Smooth muscle cell (in vitro differentiated cells): ENCODE measurements at regions not wholly inside any gene's neighbourhood (a gene's known extent, or its start where the extent isn't known, plus 50 kb on each side); places are given as distances from the start of the nearest gene placed in this dataset.

Source experiments
- DNase-seq: peaks from one replicate; lab custom pipeline; 2025; ENCODE audit not compliant: unreplicated experiment; lab: John Stamatoyannopoulos, UW
- H2AFZ ChIP-seq: fragments of 200-600 bp; sonication (generic); 2 replicates; pipeline ENCODE4 v1.6.0; 2016; ENCODE audit warnings: antibody characterized with exemption, low read depth, mild to moderate bottlenecking
- H3F3A ChIP-seq: fragments of 200-600 bp; sonication (generic); 2 replicates; pipeline ENCODE4 v1.6.0; 2017; ENCODE audit warnings: antibody characterized with exemption, low read depth
- H3K27ac ChIP-seq: fragments of 200-600 bp; sonication (generic); 2 replicates; pipeline ENCODE4 v1.5.1; 2016; ENCODE audit warnings: low read depth, mild to moderate bottlenecking
- H3K27me3 ChIP-seq: fragments of 200-600 bp; sonication (generic); 2 replicates; pipeline ENCODE4 v1.6.1; 2016; ENCODE audit warnings: low read depth, mild to moderate bottlenecking
- H3K36me3 ChIP-seq: fragments of 200-600 bp; sonication (generic); 2 replicates; pipeline ENCODE4 v1.5.1; 2016; ENCODE audit warnings: low read depth
- H3K4me1 ChIP-seq: fragments of 200-600 bp; sonication (generic); 2 replicates; pipeline ENCODE4 v1.5.1; 2016; ENCODE audit warnings: low read depth
- H3K4me2 ChIP-seq: fragments of 200-600 bp; sonication (generic); 2 replicates; pipeline ENCODE4 v1.6.0; 2016; ENCODE audit warnings: mild to moderate bottlenecking
- H3K4me3 ChIP-seq: fragments of 200-600 bp; sonication (generic); 2 replicates; pipeline ENCODE4 v1.5.1; 2016; ENCODE audit warnings: mild to moderate bottlenecking
- H3K79me2 ChIP-seq: fragments of 200-600 bp; sonication (generic); 2 replicates; pipeline ENCODE4 v1.6.0; 2016; ENCODE audit warnings: low read depth, mild to moderate bottlenecking
- H3K9ac ChIP-seq: fragments of 200-600 bp; sonication (generic); 2 replicates; pipeline ENCODE4 v1.6.0; 2016; ENCODE audit warnings: low read depth
- H3K9me3 ChIP-seq: fragments of 200-600 bp; sonication (generic); replicated peaks from 2 replicates; pipeline ENCODE4 v1.5.1; 2016; ENCODE audit warnings: low read depth
- H4K20me1 ChIP-seq: fragments of 200-600 bp; sonication (generic); 2 replicates; pipeline ENCODE4 v1.6.0; 2016; ENCODE audit warnings: low read depth
- CTCF ChIP-seq: fragments of 200-600 bp; sonication (generic); IDR thresholded peaks from 2 replicates; pipeline ENCODE4 v1.5.1; 2017; ENCODE audit warnings: borderline replicate concordance, mild to moderate bottlenecking, antibody characterized with exemption; ENCODE audit not compliant: insufficient read depth, poor library complexity, severe bottlenecking
- WGBS: methylation state at CpG from one replicate; pipeline ENCODE4 v1.1.7; 2016; ENCODE audit warnings: low lambda C conversion rate; 5-methylcytosine and 5-hydroxymethylcytosine counted together

DNA sequence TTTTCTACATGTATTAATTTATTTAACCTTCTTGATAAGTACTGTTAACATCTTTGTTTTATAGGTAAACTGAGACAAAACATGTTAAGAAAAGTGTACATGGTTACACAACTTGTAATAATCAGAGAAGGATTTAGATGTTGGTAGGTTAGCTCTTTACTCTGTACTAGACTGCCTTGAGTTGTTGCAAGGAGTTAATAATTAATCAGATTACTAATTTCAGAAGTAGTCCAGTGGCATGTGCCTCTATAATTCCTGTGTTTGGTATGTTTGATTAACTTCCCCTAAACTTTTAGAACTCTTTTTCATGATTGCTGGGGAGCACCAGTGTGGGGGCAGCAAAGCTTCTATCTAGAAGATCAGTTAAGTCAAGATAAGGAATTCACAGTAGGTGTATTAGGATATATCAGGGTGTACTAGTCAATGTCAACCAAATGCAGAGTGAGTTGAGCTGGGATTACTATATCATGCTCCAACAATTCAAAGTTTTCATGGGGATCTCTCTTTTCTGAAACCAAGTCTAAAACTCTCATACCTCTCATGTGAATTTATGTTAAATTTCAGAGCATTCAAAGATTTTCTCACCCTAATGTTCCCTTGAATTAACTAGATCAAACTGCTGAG is 129.7 kb upstream of the AHI1 start:
- no peaks in the 10 kb centered on the region for H3K79me2 ChIP-seq
- no peaks in the 10 kb centered on the region for H3K27me3 ChIP-seq
- no peak for DNase-seq
- no peak overlapping the region for H3K4me2 ChIP-seq
- H3K4me1 ChIP-seq: peaks cover 5% of the 10 kb centered on the region
- no peak overlapping the region for H2AFZ ChIP-seq
- H3K9ac ChIP-seq: no peak overlapping the region
- no peaks in the 10 kb centered on the region for H4K20me1 ChIP-seq
- H3K27ac ChIP-seq: no peak overlapping the region
- no peak for TF ChIP-seq CTCF
- H3K9me3 ChIP-seq: no peaks in the 10 kb centered on the region
- no peaks in the 10 kb centered on the region for H3F3A ChIP-seq
- no peaks in the 10 kb centered on the region for H3K36me3 ChIP-seq
- H3K4me3 ChIP-seq: no peak overlapping the region

DNA sequence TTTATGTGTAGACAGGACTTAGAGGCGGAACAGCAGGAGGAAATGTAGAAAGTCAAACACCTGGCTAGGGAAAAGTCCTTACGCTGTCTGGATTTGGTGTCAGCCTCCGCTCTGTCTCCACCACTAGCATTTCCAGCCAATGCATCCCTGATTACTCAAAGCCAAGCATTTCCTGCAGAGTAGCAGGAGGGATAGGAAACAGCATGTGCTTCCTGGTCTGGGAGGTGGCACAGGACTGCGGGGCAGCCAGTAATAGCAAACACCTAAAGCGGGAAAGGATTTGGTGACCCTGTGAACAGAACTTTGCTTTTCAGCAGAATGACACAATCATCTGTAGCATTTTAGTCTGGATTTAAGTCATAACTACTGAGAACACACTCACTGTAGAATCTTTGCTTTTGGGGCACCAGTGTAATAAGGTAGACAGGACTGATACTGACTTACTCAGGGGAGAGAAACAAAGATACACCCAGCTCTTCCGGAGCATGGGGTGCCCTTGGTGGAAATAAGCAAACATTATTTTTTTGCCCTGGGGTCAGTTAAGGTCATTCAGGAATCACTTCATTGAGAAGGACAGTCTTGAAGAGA is 133.3 kb upstream of the AHI1 start:
- no peak overlapping the region for H3K27ac ChIP-seq
- no peaks in the 10 kb centered on the region for H3K36me3 ChIP-seq
- no peak overlapping the region for H3K9ac ChIP-seq
- no peaks in the 10 kb centered on the region for H3K4me1 ChIP-seq
- H3K79me2 ChIP-seq: no peaks in the 10 kb centered on the region
- H3K4me3 ChIP-seq: no peak overlapping the region
- no peak overlapping the region for H3K4me2 ChIP-seq
- WGBS: 85% methylated on average over 6 of the region's 6 CpGs
- no peaks in the 10 kb centered on the region for H3K27me3 ChIP-seq
- no peaks in the 10 kb centered on the region for H4K20me1 ChIP-seq
- no peaks in the 10 kb centered on the region for H3K9me3 ChIP-seq
- no peak for DNase-seq
- TF ChIP-seq CTCF: no peak
- no peak overlapping the region for H2AFZ ChIP-seq
- no peaks in the 10 kb centered on the region for H3F3A ChIP-seq

GRCh38 chr6:135631821-135632220 is 134.3 kb upstream of the AHI1 start:
- H4K20me1 ChIP-seq: no peaks in the 10 kb centered on the region
- WGBS: 89% methylated on average over 2 of the region's 2 CpGs
- no peaks in the 10 kb centered on the region for H3K9me3 ChIP-seq
- H3F3A ChIP-seq: no peaks in the 10 kb centered on the region
- no peak overlapping the region for H3K27ac ChIP-seq
- no peak overlapping the region for H3K4me3 ChIP-seq
- no peak overlapping the region for H3K4me2 ChIP-seq
- no peaks in the 10 kb centered on the region for H3K27me3 ChIP-seq
- no peak for DNase-seq
- H2AFZ ChIP-seq: no peak overlapping the region
- H3K4me1 ChIP-seq: no peaks in the 10 kb centered on the region
- no peaks in the 10 kb centered on the region for H3K36me3 ChIP-seq
- H3K9ac ChIP-seq: no peak overlapping the region
- no peak for TF ChIP-seq CTCF
- H3K79me2 ChIP-seq: no peaks in the 10 kb centered on the region

DNA sequence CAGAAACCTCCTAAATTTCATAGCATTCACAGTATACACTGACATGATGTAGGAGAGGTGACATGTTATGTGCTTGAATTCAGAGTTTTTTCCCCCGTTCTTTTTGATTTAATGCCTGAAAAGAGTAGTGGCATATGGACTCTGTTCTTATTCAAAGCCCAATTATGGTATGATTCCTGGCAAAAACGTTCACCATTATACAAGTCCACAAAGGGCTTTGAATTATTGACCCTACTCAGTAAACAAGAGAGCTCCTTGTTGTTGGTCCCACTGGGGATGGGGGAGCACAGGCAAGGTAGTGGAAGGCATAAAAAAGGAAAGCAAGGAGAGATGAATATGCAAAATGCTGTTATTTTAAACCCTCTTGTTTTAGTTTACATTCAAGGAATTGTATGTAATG is 136.0 kb upstream of the AHI1 start:
- Histone ChIP-seq H3K4me2 (no peak overlapping the region), H3F3A (no peaks in the 10 kb centered on the region), H3K4me3 (no peak overlapping the region), H3K27ac (no peak overlapping the region), H3K9ac (no peak overlapping the region), H3K4me1 (no peaks in the 10 kb centered on the region), H3K9me3 (no peaks in the 10 kb centered on the region), H3K36me3 (no peaks in the 10 kb centered on the region), H2AFZ (no peak overlapping the region), H3K27me3 (no peaks in the 10 kb centered on the region), H3K79me2 (no peaks in the 10 kb centered on the region), H4K20me1 (no peaks in the 10 kb centered on the region)
- no peak for TF ChIP-seq CTCF
- no peak for DNase-seq
- 79% methylated on average over 2 of the region's 2 CpGs for WGBS
